ENCODE measurements at regions not wholly inside any gene's neighbourhood (a gene's known extent, or its start where the extent isn't known, plus 50 kb on each side); places are given as distances from the start of the nearest gene placed in this dataset.

- no peaks in the 10 kb centered on the region for H3K36me3 ChIP-seq (replicated peaks in 1 of 2; ENCODE audit: insufficient read depth in 1 of 2, low read depth in 2 of 2)
- no peaks in the 10 kb centered on the region for H3K9me3 ChIP-seq
- intact Hi-C loops (cut with DNase I) = loop anchor here (5.0 kb wide), 1 partner anchor 416 kb away; no protein-coding TSS in a partner anchor
- WGBS, 2 donors = 82 to 85% methylated on average over 4 of the region's 4 CpGs
- DNase-seq (no peak), ATAC-seq (no peak)
- H3K27ac ChIP-seq = no peak overlapping the region
- H3K4me1 ChIP-seq = no peaks in the 10 kb centered on the region
- H3K27me3 ChIP-seq = peaks cover 0 to 12% of the 10 kb centered on the region in 2 donors
- no peak overlapping the region for H3K4me3 ChIP-seq
- TF ChIP-seq CTCF (IDR thresholded peaks at IDR 0.05) = no peak
- TF ChIP-seq POLR2A (IDR thresholded peaks at IDR 0.05) = no peak
Observed at GRCh38 chr2:24411488-24412151, 51.3 kb upstream of the ITSN2 start.

GRCh38 chr2:24410976-24411375 lies 50.6 kb upstream of the ITSN2 start:
- 72 to 82% methylated on average over 2 of the region's 2 CpGs for WGBS, 2 donors
- intact Hi-C loops (cut with DNase I) = loop anchor here (5.0 kb wide), 1 partner anchor 416 kb away; no protein-coding TSS in a partner anchor

GRCh38 chr2:24409700-24410556 lies 49.6 kb upstream of the ITSN2 start:
- peak; percentile 82 for ATAC-seq

More at GRCh38 chr2:24410976-24411375, 50.6 kb upstream of the ITSN2 start:
- ATAC-seq (no peak), DNase-seq (no peak)
- Histone ChIP-seq H3K27me3 (peaks cover 0 to 12% of the 10 kb centered on the region in 2 donors), H3K4me1 (no peaks in the 10 kb centered on the region), H3K4me3 (no peak overlapping the region), H3K36me3 (replicated peaks in 1 of 2; ENCODE audit: insufficient read depth in 1 of 2, low read depth in 2 of 2) (no peaks in the 10 kb centered on the region), H3K27ac (no peak overlapping the region), H3K9me3 (no peaks in the 10 kb centered on the region)
- TF ChIP-seq POLR2A (IDR thresholded peaks at IDR 0.05) (no peak), CTCF (IDR thresholded peaks at IDR 0.05) (no peak)

More at GRCh38 chr2:24409700-24410556, 49.6 kb upstream of the ITSN2 start:
- Histone ChIP-seq H3K27me3 (peaks cover 0 to 12% of the 10 kb centered on the region in 2 donors), H3K4me1 (no peaks in the 10 kb centered on the region), H3K27ac (no peak overlapping the region), H3K9me3 (no peaks in the 10 kb centered on the region), H3K36me3 (replicated peaks in 1 of 2; ENCODE audit: insufficient read depth in 1 of 2, low read depth in 2 of 2) (no peaks in the 10 kb centered on the region), H3K4me3 (no peak overlapping the region)
- TF ChIP-seq POLR2A (IDR thresholded peaks at IDR 0.05) (no peak), CTCF (IDR thresholded peaks at IDR 0.05) (peak; percentile 29 to 86 (median 77))
- intact Hi-C loops (cut with DNase I) = loop anchor here (5.0 kb wide), 1 partner anchor 417 kb away; no protein-coding TSS in a partner anchor
- WGBS, 2 donors = 49 to 52% methylated on average over 13 of the region's 13 CpGs
- peak; percentile 35 to 61 (median 48) for DNase-seq
